ENCODE measurements at regions not wholly inside any gene's neighbourhood (a gene's known extent, or its start where the extent isn't known, plus 50 kb on each side); places are given as distances from the start of the nearest gene placed in this dataset.

DNA sequence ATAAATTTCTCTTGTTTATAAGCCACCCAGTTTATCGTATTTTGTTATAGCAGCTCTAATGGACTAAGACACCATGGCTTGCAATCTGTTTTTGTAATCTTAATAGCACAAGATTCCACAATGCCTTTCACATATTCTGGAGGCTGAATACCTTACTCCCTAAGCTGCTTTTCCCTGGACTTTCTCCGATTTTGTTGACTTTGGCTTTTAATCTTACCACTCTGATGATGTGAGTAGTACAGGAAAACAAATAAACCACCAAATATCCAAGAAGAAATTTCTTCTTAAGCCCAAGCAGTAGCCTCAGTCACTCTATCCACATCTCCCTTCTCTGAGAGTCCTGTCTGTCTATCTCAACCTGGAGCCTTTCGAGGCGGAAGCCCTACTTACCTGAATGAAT lies 838.6 kb downstream of the LTN1 start (continued):
- TF ChIP-seq, protein P1, sequence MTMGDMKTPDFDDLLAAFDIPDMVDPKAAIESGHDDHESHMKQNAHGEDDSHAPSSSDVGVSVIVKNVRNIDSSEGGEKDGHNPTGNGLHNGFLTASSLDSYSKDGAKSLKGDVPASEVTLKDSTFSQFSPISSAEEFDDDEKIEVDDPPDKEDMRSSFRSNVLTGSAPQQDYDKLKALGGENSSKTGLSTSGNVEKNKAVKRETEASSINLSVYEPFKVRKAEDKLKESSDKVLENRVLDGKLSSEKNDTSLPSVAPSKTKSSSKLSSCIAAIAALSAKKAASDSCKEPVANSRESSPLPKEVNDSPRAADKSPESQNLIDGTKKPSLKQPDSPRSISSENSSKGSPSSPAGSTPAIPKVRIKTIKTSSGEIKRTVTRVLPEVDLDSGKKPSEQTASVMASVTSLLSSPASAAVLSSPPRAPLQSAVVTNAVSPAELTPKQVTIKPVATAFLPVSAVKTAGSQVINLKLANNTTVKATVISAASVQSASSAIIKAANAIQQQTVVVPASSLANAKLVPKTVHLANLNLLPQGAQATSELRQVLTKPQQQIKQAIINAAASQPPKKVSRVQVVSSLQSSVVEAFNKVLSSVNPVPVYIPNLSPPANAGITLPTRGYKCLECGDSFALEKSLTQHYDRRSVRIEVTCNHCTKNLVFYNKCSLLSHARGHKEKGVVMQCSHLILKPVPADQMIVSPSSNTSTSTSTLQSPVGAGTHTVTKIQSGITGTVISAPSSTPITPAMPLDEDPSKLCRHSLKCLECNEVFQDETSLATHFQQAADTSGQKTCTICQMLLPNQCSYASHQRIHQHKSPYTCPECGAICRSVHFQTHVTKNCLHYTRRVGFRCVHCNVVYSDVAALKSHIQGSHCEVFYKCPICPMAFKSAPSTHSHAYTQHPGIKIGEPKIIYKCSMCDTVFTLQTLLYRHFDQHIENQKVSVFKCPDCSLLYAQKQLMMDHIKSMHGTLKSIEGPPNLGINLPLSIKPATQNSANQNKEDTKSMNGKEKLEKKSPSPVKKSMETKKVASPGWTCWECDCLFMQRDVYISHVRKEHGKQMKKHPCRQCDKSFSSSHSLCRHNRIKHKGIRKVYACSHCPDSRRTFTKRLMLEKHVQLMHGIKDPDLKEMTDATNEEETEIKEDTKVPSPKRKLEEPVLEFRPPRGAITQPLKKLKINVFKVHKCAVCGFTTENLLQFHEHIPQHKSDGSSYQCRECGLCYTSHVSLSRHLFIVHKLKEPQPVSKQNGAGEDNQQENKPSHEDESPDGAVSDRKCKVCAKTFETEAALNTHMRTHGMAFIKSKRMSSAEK (CRISPR knock-in tag; IDR thresholded peaks at IDR 0.05; ENCODE audit: borderline replicate concordance) = no peak
- TF ChIP-seq, protein P2, sequence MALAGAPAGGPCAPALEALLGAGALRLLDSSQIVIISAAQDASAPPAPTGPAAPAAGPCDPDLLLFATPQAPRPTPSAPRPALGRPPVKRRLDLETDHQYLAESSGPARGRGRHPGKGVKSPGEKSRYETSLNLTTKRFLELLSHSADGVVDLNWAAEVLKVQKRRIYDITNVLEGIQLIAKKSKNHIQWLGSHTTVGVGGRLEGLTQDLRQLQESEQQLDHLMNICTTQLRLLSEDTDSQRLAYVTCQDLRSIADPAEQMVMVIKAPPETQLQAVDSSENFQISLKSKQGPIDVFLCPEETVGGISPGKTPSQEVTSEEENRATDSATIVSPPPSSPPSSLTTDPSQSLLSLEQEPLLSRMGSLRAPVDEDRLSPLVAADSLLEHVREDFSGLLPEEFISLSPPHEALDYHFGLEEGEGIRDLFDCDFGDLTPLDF (CRISPR knock-in tag; IDR thresholded peaks at IDR 0.05) = no peak
- TF ChIP-seq HMGA2 (CRISPR knock-in tag; IDR thresholded peaks at IDR 0.05) (no peak), SOX15 (CRISPR knock-in tag; IDR thresholded peaks at IDR 0.05) (no peak)
- TF ChIP-seq, protein P3, sequence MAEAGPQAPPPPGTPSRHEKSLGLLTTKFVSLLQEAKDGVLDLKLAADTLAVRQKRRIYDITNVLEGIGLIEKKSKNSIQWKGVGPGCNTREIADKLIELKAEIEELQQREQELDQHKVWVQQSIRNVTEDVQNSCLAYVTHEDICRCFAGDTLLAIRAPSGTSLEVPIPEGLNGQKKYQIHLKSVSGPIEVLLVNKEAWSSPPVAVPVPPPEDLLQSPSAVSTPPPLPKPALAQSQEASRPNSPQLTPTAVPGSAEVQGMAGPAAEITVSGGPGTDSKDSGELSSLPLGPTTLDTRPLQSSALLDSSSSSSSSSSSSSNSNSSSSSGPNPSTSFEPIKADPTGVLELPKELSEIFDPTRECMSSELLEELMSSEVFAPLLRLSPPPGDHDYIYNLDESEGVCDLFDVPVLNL (CRISPR knock-in tag; IDR thresholded peaks at IDR 0.05; ENCODE audit: borderline replicate concordance, low read depth) = no peak

DNA sequence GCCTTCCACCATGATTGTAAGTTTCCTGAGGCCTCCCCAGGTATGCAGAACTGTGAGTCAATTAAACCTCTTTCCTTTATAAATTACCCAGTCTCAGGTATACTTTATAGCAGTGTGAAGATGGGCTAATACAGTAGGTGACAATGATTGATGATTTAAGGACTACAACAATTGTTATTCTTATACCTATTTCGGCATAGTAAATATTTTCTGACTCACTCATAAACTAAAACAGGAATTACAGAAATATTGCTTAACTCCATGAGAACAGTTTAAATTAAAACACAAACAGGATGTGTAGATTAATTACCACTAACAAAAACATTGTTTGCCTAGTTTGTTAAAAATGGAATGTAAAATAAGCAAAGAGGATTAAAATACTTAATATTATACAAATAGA lies 839.9 kb downstream of the LTN1 start:
- Mint-ChIP-seq H3K4me1 (no peaks in the 10 kb centered on the region), H3K27ac (no peak overlapping the region), H3K9me3 (peaks cover 3% of the 10 kb centered on the region; the same call in 1 of the 2 replicates), H3K4me3 (no peak overlapping the region), H3K27me3 (ENCODE audit: low read depth) (no peaks in the 10 kb centered on the region), H3K36me3 (no peaks in the 10 kb centered on the region)
- no peak for DNase-seq (ENCODE audit: low spot score)
- TF ChIP-seq SP1 (CRISPR knock-in tag; conservative IDR thresholded peaks at IDR 0.05) (no peak), NFYB (CRISPR knock-in tag; conservative IDR thresholded peaks at IDR 0.05; ENCODE audit: low read depth) (no peak), OVOL2 (CRISPR knock-in tag; IDR thresholded peaks at IDR 0.05; ENCODE audit: borderline replicate concordance) (no peak), TCF7 (CRISPR knock-in tag; IDR thresholded peaks at IDR 0.05; ENCODE audit: low read depth) (no peak), RORB (CRISPR knock-in tag; IDR thresholded peaks at IDR 0.05) (no peak), ZNF138 (CRISPR knock-in tag; conservative IDR thresholded peaks at IDR 0.05) (no peak), TP53 (CRISPR knock-in tag; IDR thresholded peaks at IDR 0.05) (no peak), FOXK1 (CRISPR knock-in tag; IDR thresholded peaks at IDR 0.05) (no peak)
- TF ChIP-seq, protein P4, sequence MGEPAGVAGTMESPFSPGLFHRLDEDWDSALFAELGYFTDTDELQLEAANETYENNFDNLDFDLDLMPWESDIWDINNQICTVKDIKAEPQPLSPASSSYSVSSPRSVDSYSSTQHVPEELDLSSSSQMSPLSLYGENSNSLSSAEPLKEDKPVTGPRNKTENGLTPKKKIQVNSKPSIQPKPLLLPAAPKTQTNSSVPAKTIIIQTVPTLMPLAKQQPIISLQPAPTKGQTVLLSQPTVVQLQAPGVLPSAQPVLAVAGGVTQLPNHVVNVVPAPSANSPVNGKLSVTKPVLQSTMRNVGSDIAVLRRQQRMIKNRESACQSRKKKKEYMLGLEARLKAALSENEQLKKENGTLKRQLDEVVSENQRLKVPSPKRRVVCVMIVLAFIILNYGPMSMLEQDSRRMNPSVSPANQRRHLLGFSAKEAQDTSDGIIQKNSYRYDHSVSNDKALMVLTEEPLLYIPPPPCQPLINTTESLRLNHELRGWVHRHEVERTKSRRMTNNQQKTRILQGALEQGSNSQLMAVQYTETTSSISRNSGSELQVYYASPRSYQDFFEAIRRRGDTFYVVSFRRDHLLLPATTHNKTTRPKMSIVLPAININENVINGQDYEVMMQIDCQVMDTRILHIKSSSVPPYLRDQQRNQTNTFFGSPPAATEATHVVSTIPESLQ (CRISPR knock-in tag; IDR thresholded peaks at IDR 0.05) = no peak
- TF ChIP-seq, protein P5, sequence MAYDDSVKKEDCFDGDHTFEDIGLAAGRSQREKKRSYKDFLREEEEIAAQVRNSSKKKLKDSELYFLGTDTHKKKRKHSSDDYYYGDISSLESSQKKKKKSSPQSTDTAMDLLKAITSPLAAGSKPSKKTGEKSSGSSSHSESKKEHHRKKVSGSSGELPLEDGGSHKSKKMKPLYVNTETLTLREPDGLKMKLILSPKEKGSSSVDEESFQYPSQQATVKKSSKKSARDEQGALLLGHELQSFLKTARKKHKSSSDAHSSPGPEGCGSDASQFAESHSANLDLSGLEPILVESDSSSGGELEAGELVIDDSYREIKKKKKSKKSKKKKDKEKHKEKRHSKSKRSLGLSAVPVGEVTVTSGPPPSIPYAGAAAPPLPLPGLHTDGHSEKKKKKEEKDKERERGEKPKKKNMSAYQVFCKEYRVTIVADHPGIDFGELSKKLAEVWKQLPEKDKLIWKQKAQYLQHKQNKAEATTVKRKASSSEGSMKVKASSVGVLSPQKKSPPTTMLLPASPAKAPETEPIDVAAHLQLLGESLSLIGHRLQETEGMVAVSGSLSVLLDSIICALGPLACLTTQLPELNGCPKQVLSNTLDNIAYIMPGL (CRISPR knock-in tag; IDR thresholded peaks at IDR 0.05) = no peak
- ChIA-PET POLR2A (no interaction called here), CTCF (no interaction called here)
- no peak for ATAC-seq
